Neural cell (in vitro differentiated cells): ENCODE measurements at regions not wholly inside any gene's neighbourhood (a gene's known extent, or its start where the extent isn't known, plus 50 kb on each side); places are given as distances from the start of the nearest gene placed in this dataset.

ENCODE experiments used
- H2AFZ ChIP-seq: fragments of 200-600, 300-800 bp; sonication (generic), shearing (Covaris generic); 2 replicates; pipeline ENCODE4 v1.6.0; 2014; ENCODE audit warnings: low read depth, mild to moderate bottlenecking, antibody characterized with exemption, low read length, moderate library complexity
- H3F3A ChIP-seq: fragments of 200-600 bp; shearing (Covaris generic); 2 replicates; pipeline ENCODE4 v1.6.1; 2016; ENCODE audit warnings: mild to moderate bottlenecking, moderate library complexity, mixed read lengths, antibody characterized with exemption, low read length; ENCODE audit not compliant: insufficient read depth, poor library complexity, severe bottlenecking
- H3K27ac ChIP-seq: fragments of 200-600, 300-800 bp; sonication (generic), shearing (Covaris generic); 2 replicates; pipeline ENCODE4 v1.5.1; 2014; ENCODE audit warnings: mild to moderate bottlenecking, low read length, moderate library complexity
- H3K27me3 ChIP-seq: fragments of 300-800, 200-600 bp; sonication (generic), shearing (Covaris generic); 2 replicates; pipeline ENCODE4 v1.6.0; 2014; ENCODE audit warnings: mild to moderate bottlenecking, low read depth, low read length, moderate library complexity; ENCODE audit not compliant: insufficient read depth
- H3K36me3 ChIP-seq: fragments of 300-800, 200-600 bp; sonication (generic), shearing (Covaris generic); 2 replicates; pipeline ENCODE4 v1.5.1; 2014; ENCODE audit warnings: mild to moderate bottlenecking, antibody characterized with exemption, low read length, moderate library complexity; ENCODE audit not compliant: insufficient read depth
- H3K4me2 ChIP-seq: fragments of 300-800, 200-600 bp; sonication (generic), shearing (Covaris generic); 2 replicates; pipeline ENCODE4 v1.6.0; 2014; ENCODE audit warnings: mild to moderate bottlenecking, low read length
- H3K4me3 ChIP-seq: fragments of 300-800, 200-600 bp; sonication (generic), shearing (Covaris generic); 2 replicates; pipeline ENCODE4 v1.5.1; 2014; ENCODE audit warnings: mild to moderate bottlenecking, low read length, moderate library complexity
- H3K79me2 ChIP-seq: fragments of 200-600 bp; shearing (Covaris generic); replicated peaks from 2 replicates; pipeline ENCODE4 v1.6.0; 2014; ENCODE audit warnings: mild to moderate bottlenecking, low read length, moderate library complexity; ENCODE audit not compliant: insufficient read depth
- H3K9ac ChIP-seq: fragments of 300-800, 200-600 bp; sonication (generic), shearing (Covaris generic); 2 replicates; pipeline ENCODE4 v1.6.1; 2016; ENCODE audit warnings: mild to moderate bottlenecking, low read length, mixed read lengths
- H3K9me2 ChIP-seq: fragments of 200-600 bp; shearing (Covaris generic); 2 replicates; pipeline ENCODE4 v1.6.1; 2016; ENCODE audit warnings: mild to moderate bottlenecking, low read length, mixed read lengths; ENCODE audit not compliant: insufficient read depth
- H3K9me3 ChIP-seq: fragments of 200-600, 300-800 bp; sonication (generic), shearing (Covaris generic); 2 replicates; pipeline ENCODE4 v1.6.1; 2016; ENCODE audit warnings: mild to moderate bottlenecking, mixed run types, low read length, moderate library complexity, mixed read lengths
- H4K20me1 ChIP-seq: fragments of 200-600 bp; shearing (Covaris generic); 2 replicates; pipeline ENCODE4 v1.6.1; 2016; ENCODE audit warnings: mild to moderate bottlenecking, mixed run types; ENCODE audit not compliant: insufficient read depth
- CTCF ChIP-seq: fragments of 450-650 bp; IDR thresholded peaks from 2 replicates; pipeline ENCODE4 v1.5.1; 2014; ENCODE audit warnings: antibody characterized with exemption, mild to moderate bottlenecking, moderate library complexity; ENCODE audit not compliant: poor library complexity, severe bottlenecking
- EP300 ChIP-seq: fragments of 450-650 bp; conservative IDR thresholded peaks from 2 replicates; pipeline ENCODE4 v1.6.1; 2014; ENCODE audit warnings: antibody characterized with exemption, mild to moderate bottlenecking, moderate library complexity; ENCODE audit not compliant: poor library complexity, severe bottlenecking
- EZH2 ChIP-seq: fragments of 200-600, 300-800 bp; shearing (Covaris generic), sonication (generic); IDR thresholded peaks from 2 replicates; pipeline ENCODE4 v1.6.1; 2014; ENCODE audit warnings: antibody characterized with exemption, low read length, borderline replicate concordance, mild to moderate bottlenecking; ENCODE audit not compliant: insufficient read depth, poor library complexity, severe bottlenecking
- MXI1 ChIP-seq: fragments of 450-650 bp; conservative IDR thresholded peaks from 2 replicates; pipeline ENCODE4 v1.6.1; 2014; ENCODE audit warnings: antibody characterized with exemption, mild to moderate bottlenecking; ENCODE audit not compliant: poor library complexity, severe bottlenecking
- POLR2AphosphoS5 ChIP-seq: IDR thresholded peaks from 2 replicates; pipeline ENCODE4 v1.6.1; 2012
- RAD21 ChIP-seq: fragments of 450-650 bp; conservative IDR thresholded peaks from 2 replicates; pipeline ENCODE4 v1.6.1; 2014; ENCODE audit warnings: antibody characterized with exemption, mild to moderate bottlenecking, moderate library complexity
- REST ChIP-seq: IDR thresholded peaks from 2 replicates; pipeline ENCODE4 v1.6.1; 2012; ENCODE audit warnings: borderline replicate concordance
- SMC3 ChIP-seq: fragments of 450-650 bp; conservative IDR thresholded peaks from 2 replicates; pipeline ENCODE4 v1.6.1; 2014; ENCODE audit warnings: antibody characterized with exemption, mild to moderate bottlenecking, moderate library complexity; ENCODE audit not compliant: poor library complexity
- TAF1 ChIP-seq: IDR thresholded peaks from 2 replicates; pipeline ENCODE4 v1.6.1; 2012; ENCODE audit warnings: low read depth

GRCh38 chr4:189036906-189037305 lies 897.7 kb downstream of the TRIML1 start:
- no peak overlapping the region for H3K4me3 ChIP-seq
- H4K20me1 ChIP-seq = no peaks in the 10 kb centered on the region
- no peaks in the 10 kb centered on the region for H3F3A ChIP-seq
- H3K79me2 ChIP-seq = no peaks in the 10 kb centered on the region
- H3K9me2 ChIP-seq = no peaks in the 10 kb centered on the region
- no peaks in the 10 kb centered on the region for H3K27me3 ChIP-seq
- H3K36me3 ChIP-seq = no peaks in the 10 kb centered on the region
- H3K27ac ChIP-seq = no peak overlapping the region
- TF ChIP-seq REST = no peak
- TF ChIP-seq EZH2 = no peak
- TF ChIP-seq SMC3 = no peak
- TF ChIP-seq TAF1 = no peak
- TF ChIP-seq EP300 = no peak
- no peak for TF ChIP-seq MXI1
- TF ChIP-seq RAD21 = no peak
- no peaks in the 10 kb centered on the region for H3K9me3 ChIP-seq
- no peak overlapping the region for H2AFZ ChIP-seq
- no peak overlapping the region for H3K4me2 ChIP-seq
- H3K9ac ChIP-seq = no peak overlapping the region

- TF ChIP-seq SMC3 (no peak), RAD21 (no peak), REST (no peak), EZH2 (no peak), TAF1 (no peak), POLR2AphosphoS5 (no peak), MXI1 (no peak), EP300 (no peak), CTCF (no peak)
- H3K9me3 ChIP-seq = no peaks in the 10 kb centered on the region
- no peak overlapping the region for H3K9ac ChIP-seq
- no peak overlapping the region for H3K4me3 ChIP-seq
- no peaks in the 10 kb centered on the region for H4K20me1 ChIP-seq
- no peaks in the 10 kb centered on the region for H3K27me3 ChIP-seq
- H3K9me2 ChIP-seq = no peaks in the 10 kb centered on the region
- no peaks in the 10 kb centered on the region for H3K79me2 ChIP-seq
- no peak overlapping the region for H3K27ac ChIP-seq
- no peak overlapping the region for H2AFZ ChIP-seq
- H3K36me3 ChIP-seq = no peaks in the 10 kb centered on the region
- no peak overlapping the region for H3K4me2 ChIP-seq
- H3F3A ChIP-seq = no peaks in the 10 kb centered on the region
Measured at GRCh38 chr4:189046642-189047041, 894.0 kb upstream of the FRG1 start.
